Vagina (tissue), 2 donors: ENCODE measurements at regions not wholly inside any gene's neighbourhood (a gene's known extent, or its start where the extent isn't known, plus 50 kb on each side); places are given as distances from the start of the nearest gene placed in this dataset.

ENCODE experiments used
- DNase-seq, 2 donors: peaks; one replicate each; pipeline ENCODE4 v3.0.0-alpha.2; 2017; ENCODE audit errors: extremely low spot score in 2 of 2
- H3K27ac ChIP-seq: fragments of 200-600 bp; sonication (generic); one replicate; pipeline ENCODE4 v1.5.1; 2019
- H3K27me3 ChIP-seq: fragments of 200-600 bp; sonication (generic); one replicate; pipeline ENCODE4 v1.5.1; 2019
- H3K36me3 ChIP-seq, 2 donors: fragments of 200-600 bp; sonication (generic); one replicate each; pipeline ENCODE4 v1.5.1; 2017 to 2019
- H3K4me1 ChIP-seq: fragments of 200-600 bp; sonication (generic); one replicate; pipeline ENCODE4 v1.5.1; 2019
- H3K4me3 ChIP-seq, 2 donors: fragments of 200-600 bp; sonication (generic); 1 replicate in 1 of 2; 2 replicates in 1 of 2; pipeline ENCODE4 v1.5.1; 2016 to 2019
- H3K9me3 ChIP-seq: fragments of 200-600 bp; sonication (generic); one replicate; pipeline ENCODE4 v1.5.1; 2019
- POLR2A ChIP-seq, 2 donors: fragments of 450-650 bp; IDR thresholded peaks; one replicate each; pipeline ENCODE4 v1.6.1; 2017; ENCODE audit warnings: antibody characterized with exemption in 2 of 2, mild to moderate bottlenecking in 2 of 2, moderate library complexity in 2 of 2
- POLR2AphosphoS5 ChIP-seq, 2 donors: sonication (generic); formaldehyde crosslinking; IDR thresholded peaks; one replicate each; pipeline ENCODE4 v1.9.0; 2017; ENCODE audit warnings: antibody characterized with exemption in 2 of 2, mild to moderate bottlenecking in 2 of 2, low read depth in 1 of 2; ENCODE audit not compliant: insufficient read depth in 1 of 2
- intact Hi-C: fragments of 100-400 bp; cut with DNase I; formaldehyde crosslinking; loops from one replicate; pipeline ENCODE4 v1.15.1; 2023
- TF ChIP-seq, protein P1 (sequence below), 3 experiments: fragments of 450-650 bp in 2 of 3; fragments of 200-600 bp in 1 of 3; sonication (generic) in 1 of 3; IDR thresholded peaks; one replicate each; pipeline ENCODE4 v1.5.1; 2017 to 2019; ENCODE audit warnings: antibody characterized with exemption in 3 of 3, mild to moderate bottlenecking in 2 of 3, moderate library complexity in 2 of 3

DNA sequence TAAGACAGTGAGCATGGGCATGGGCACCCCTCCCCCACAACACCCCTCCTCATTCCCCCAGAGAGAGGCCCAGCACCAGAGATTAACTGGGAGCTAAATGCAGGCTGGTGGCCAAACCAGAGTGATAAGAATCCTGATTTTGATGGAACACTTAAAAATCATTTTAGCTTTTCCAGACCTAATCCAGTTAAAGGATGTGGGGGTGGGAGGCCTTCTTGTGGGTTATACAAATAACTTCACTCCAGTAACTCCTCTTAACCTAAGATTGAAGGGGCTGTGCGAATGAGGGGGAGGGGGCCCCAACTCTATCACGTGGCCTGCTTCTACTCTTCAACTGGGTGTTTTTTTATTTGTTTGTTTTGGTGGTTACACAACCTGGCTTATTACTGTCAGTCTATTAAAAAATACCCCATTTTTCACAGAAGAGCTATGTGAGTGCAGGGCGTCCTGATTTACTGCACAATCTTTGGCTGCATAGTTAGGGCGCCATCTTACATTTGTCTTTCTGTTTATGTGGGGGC lies 398.1 kb upstream of the LYPLAL1 start:
- no peak overlapping the region for H3K27ac ChIP-seq
- no peaks in the 10 kb centered on the region for H3K4me1 ChIP-seq
- TF ChIP-seq POLR2A (IDR thresholded peaks at IDR 0.05): no peak
- no peak for TF ChIP-seq POLR2AphosphoS5 (IDR thresholded peaks at IDR 0.05; ENCODE audit: insufficient read depth in 1 of 2, low read depth in 1 of 2)
- TF ChIP-seq, protein P1, sequence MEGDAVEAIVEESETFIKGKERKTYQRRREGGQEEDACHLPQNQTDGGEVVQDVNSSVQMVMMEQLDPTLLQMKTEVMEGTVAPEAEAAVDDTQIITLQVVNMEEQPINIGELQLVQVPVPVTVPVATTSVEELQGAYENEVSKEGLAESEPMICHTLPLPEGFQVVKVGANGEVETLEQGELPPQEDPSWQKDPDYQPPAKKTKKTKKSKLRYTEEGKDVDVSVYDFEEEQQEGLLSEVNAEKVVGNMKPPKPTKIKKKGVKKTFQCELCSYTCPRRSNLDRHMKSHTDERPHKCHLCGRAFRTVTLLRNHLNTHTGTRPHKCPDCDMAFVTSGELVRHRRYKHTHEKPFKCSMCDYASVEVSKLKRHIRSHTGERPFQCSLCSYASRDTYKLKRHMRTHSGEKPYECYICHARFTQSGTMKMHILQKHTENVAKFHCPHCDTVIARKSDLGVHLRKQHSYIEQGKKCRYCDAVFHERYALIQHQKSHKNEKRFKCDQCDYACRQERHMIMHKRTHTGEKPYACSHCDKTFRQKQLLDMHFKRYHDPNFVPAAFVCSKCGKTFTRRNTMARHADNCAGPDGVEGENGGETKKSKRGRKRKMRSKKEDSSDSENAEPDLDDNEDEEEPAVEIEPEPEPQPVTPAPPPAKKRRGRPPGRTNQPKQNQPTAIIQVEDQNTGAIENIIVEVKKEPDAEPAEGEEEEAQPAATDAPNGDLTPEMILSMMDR (IDR thresholded peaks at IDR 0.05): no peak
- intact Hi-C loops: no loop called here
- DNase-seq: no peak
- H3K9me3 ChIP-seq: no peaks in the 10 kb centered on the region
- no peaks in the 10 kb centered on the region for H3K27me3 ChIP-seq
- H3K36me3 ChIP-seq: no peaks in the 10 kb centered on the region
- no peak overlapping the region for H3K4me3 ChIP-seq

DNA sequence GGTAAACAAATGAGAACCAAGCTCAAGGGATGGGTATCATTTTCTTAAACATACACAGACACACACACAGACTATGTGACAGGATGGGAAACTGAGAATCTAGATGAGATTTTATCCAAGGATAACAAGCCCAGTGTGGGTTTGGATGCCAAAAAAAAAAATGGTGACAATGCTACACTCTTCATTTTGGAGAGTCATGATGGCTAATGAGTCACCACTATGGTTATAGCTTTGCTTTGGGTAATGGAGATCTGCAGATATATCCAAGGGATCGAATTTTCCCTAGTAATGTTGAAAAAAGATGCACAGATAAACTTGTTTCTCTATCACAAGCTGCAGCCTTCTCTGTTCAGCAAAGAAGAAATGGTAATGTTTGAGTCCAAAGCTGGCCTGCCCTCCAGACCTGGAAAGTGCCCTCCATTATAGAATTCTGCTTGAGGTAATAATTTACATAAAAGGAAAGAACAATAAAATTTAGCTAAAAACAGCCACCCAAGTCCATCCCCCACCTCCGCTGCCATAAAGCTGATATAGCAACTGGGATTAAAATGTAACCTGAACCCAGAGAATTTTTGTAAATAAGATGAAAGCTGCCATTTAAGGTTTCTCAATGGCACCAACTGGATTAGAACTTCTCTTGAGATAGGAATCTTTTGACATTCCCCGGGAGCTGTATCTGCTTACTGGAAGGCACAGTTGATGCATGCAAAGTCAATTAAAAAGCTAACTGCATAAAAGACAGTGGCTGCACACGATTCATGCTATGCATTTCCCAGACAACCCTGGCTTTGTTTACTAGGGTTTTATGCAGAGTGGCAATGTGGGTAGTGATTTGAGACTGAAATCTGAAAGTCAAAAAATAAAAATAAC lies 395.2 kb upstream of the LYPLAL1 start:
- no peak for DNase-seq
- H3K4me3 ChIP-seq: no peak overlapping the region
- intact Hi-C loops: no loop called here
- no peaks in the 10 kb centered on the region for H3K27me3 ChIP-seq
- no peaks in the 10 kb centered on the region for H3K9me3 ChIP-seq
- TF ChIP-seq, protein P1 (IDR thresholded peaks at IDR 0.05): no peak
- TF ChIP-seq POLR2A (IDR thresholded peaks at IDR 0.05) (no peak), POLR2AphosphoS5 (IDR thresholded peaks at IDR 0.05; ENCODE audit: insufficient read depth in 1 of 2, low read depth in 1 of 2) (no peak)
- no peaks in the 10 kb centered on the region for H3K4me1 ChIP-seq
- no peaks in the 10 kb centered on the region for H3K36me3 ChIP-seq
- no peak overlapping the region for H3K27ac ChIP-seq

DNA sequence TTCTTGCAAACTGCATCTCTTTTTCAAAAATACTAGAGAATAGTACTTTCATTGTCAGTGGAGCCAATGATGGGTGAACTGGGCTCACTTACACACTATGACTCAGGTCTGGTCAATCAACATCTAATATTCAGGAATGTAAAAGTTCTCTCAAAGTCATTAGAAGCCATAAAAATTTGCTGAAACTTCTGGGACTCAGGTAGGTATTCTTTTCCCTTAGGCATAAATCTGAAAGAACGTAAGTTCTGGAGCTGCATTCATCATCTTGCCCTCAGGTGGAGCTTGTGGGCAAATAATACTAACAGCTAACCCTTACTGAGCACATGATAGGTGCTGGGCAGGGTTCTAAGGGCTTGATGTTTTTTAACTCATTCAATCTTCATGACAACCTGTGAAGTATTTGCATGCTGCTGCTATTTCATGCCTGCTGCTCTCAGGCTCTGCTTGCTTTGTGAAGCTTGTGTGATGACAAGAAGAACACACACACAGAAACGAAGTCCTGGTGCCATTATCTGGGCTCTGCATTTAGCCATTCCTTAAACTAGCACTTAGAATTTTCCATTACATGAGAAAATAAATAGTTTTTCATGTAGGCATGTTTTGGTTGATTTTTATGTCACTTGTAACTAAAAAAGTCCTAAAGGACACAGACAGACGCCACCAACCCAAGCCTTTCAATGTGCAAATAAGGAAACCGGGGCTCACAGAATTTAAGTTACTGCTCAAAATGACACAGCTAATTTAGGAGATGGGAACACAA lies 394.2 kb upstream of the LYPLAL1 start:
- Histone ChIP-seq H3K27ac (no peak overlapping the region), H3K9me3 (no peaks in the 10 kb centered on the region), H3K36me3 (no peaks in the 10 kb centered on the region), H3K4me1 (no peaks in the 10 kb centered on the region), H3K4me3 (no peak overlapping the region), H3K27me3 (no peaks in the 10 kb centered on the region)
- DNase-seq: no peak
- intact Hi-C loops: no loop called here
- TF ChIP-seq POLR2A (IDR thresholded peaks at IDR 0.05) (no peak), POLR2AphosphoS5 (IDR thresholded peaks at IDR 0.05; ENCODE audit: insufficient read depth in 1 of 2, low read depth in 1 of 2) (no peak)
- TF ChIP-seq, protein P1 (IDR thresholded peaks at IDR 0.05): no peak

DNA sequence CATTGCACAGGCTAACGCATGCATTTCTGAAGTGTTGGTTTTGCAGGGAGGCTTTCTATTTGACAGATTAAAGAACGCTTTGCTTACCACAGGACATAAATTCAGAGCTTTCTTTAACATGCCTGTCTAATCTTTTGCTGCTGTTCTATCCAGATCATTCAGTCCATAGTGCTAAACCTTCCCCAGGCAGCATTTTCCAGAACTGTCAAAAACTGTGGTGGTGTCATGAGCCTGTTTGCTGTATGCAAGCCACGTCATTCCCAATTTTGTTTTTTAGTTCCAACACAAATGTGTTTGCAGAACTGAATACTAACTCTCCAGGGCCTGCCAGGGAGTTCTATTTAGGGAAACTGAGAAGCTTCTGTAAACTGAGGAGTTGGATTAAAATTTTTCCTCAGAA lies 390.5 kb upstream of the LYPLAL1 start:
- H3K4me3 ChIP-seq: no peak overlapping the region
- intact Hi-C loops: no loop called here

More for the DNA sequence above, 390.5 kb upstream of the LYPLAL1 start:
- DNase-seq: no peak
- H3K36me3 ChIP-seq: no peaks in the 10 kb centered on the region
- no peaks in the 10 kb centered on the region for H3K27me3 ChIP-seq
- no peaks in the 10 kb centered on the region for H3K9me3 ChIP-seq
- no peaks in the 10 kb centered on the region for H3K4me1 ChIP-seq
- H3K27ac ChIP-seq: no peak overlapping the region
- TF ChIP-seq POLR2AphosphoS5 (IDR thresholded peaks at IDR 0.05; ENCODE audit: insufficient read depth in 1 of 2, low read depth in 1 of 2) (no peak), POLR2A (IDR thresholded peaks at IDR 0.05) (no peak)
- TF ChIP-seq, protein P1 (IDR thresholded peaks at IDR 0.05): no peak
